ENCODE measurements at regions not wholly inside any gene's neighbourhood (a gene's known extent, or its start where the extent isn't known, plus 50 kb on each side); places are given as distances from the start of the nearest gene placed in this dataset.

GRCh38 chr6:148231572-148231971 lies 111.1 kb upstream of the SASH1 start:
- TF ChIP-seq EZH2 (IDR thresholded peaks at IDR 0.05; ENCODE audit: borderline replicate concordance, low read length) (no peak), CTCF (IDR thresholded peaks at IDR 0.05; ENCODE audit: low read length) (no peak)

Measured in OCI-LY1 (cell line).